ENCODE measurements at regions not wholly inside any gene's neighbourhood (a gene's known extent, or its start where the extent isn't known, plus 50 kb on each side); places are given as distances from the start of the nearest gene placed in this dataset.

DNA sequence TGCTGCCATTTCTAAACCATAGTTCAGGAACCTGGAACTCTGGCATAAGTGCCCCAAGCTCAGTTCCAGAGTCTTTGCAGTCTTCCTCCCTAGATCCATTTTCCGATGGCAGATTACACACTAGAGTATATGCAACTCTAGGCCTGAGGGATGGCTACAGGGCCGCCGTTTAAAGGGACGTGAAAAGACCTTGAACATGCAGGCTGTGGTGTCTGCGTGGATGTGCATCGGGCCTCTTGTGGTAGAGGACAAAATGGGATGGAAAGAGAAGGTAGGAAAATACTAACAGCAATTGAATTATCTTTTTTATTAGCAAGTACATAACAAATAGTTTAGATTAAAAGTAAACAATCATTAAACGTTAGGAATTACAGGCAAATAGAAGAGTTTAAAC lies 588.9 kb downstream of the RFPL4B start:
- POLR2A ChIA-PET, result no interaction called here
- dilution Hi-C loops (cut with MboI; ENCODE audit: extremely low pct_ligation_motif_present, low sequenced_read_pairs), result no loop called here
- DNase-seq (ENCODE audit: low read depth, low spot score), result no peak
- Histone ChIP-seq H2AFZ (ENCODE audit: low read depth, low read length) (no peak overlapping the region), H3K79me2 (ENCODE audit: control insufficient read depth, insufficient read depth, low read length) (no peaks in the 10 kb centered on the region), H3K36me3 (ENCODE audit: control insufficient read depth in 2 of 2, extremely low read depth in 1 of 2, insufficient read depth in 2 of 2, low read length in 2 of 2) (no peaks in the 10 kb centered on the region), H3K27ac (ENCODE audit: insufficient read depth, low read depth, low read length) (no peak overlapping the region), H3K9me3 (replicated peaks; ENCODE audit: control insufficient read depth, insufficient read depth, low read length) (no peaks in the 10 kb centered on the region), H3K4me2 (ENCODE audit: insufficient read depth, low read length) (no peak overlapping the region), H3K4me1 (ENCODE audit: control insufficient read depth, extremely low read depth, insufficient read depth, low read length) (peaks cover 24% of the 10 kb centered on the region), H3K27me3 (ENCODE audit: control insufficient read depth in 2 of 2, insufficient read depth in 2 of 2, low read length in 2 of 2) (no peaks in the 10 kb centered on the region), H3K9me1 (replicated peaks; ENCODE audit: control insufficient read depth, extremely low read depth, insufficient read depth, low read length) (no peaks in the 10 kb centered on the region), H3K9ac (replicated peaks; ENCODE audit: extremely low read depth, insufficient read depth, low read length) (no peak overlapping the region), H3K4me3 (replicated peaks in 1 of 3; ENCODE audit: insufficient read depth in 1 of 3, low read depth in 1 of 3, low read length in 3 of 3) (no peak overlapping the region), H4K20me1 (replicated peaks; ENCODE audit: control insufficient read depth, extremely low read depth, insufficient read depth, low read length) (no peaks in the 10 kb centered on the region)
- no peak for FAIRE-seq
- intact Hi-C loops (cut with micrococcal nuclease), result no loop called here
- CTCF ChIA-PET, result no interaction called here
- TF ChIP-seq, protein P1, sequence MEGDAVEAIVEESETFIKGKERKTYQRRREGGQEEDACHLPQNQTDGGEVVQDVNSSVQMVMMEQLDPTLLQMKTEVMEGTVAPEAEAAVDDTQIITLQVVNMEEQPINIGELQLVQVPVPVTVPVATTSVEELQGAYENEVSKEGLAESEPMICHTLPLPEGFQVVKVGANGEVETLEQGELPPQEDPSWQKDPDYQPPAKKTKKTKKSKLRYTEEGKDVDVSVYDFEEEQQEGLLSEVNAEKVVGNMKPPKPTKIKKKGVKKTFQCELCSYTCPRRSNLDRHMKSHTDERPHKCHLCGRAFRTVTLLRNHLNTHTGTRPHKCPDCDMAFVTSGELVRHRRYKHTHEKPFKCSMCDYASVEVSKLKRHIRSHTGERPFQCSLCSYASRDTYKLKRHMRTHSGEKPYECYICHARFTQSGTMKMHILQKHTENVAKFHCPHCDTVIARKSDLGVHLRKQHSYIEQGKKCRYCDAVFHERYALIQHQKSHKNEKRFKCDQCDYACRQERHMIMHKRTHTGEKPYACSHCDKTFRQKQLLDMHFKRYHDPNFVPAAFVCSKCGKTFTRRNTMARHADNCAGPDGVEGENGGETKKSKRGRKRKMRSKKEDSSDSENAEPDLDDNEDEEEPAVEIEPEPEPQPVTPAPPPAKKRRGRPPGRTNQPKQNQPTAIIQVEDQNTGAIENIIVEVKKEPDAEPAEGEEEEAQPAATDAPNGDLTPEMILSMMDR (IDR thresholded peaks at IDR 0.05; ENCODE audit: extremely low read depth in 1 of 2, insufficient read depth in 1 of 2, low read depth in 1 of 2, low read length in 2 of 2), result no peak
- TF ChIP-seq FOS (IDR thresholded peaks at IDR 0.05; ENCODE audit: borderline replicate concordance, insufficient read depth, low read length), result no peak
- no peak for TF ChIP-seq MYC (IDR thresholded peaks at IDR 0.05; ENCODE audit: low read depth, low read length)
- TF ChIP-seq POLR2AphosphoS5 (IDR thresholded peaks at IDR 0.05; ENCODE audit: insufficient read depth, low read depth, low read length), result no peak
- no peak for TF ChIP-seq JUN (IDR thresholded peaks at IDR 0.05; ENCODE audit: borderline replicate concordance, insufficient read depth, insufficient read length, low read depth)
- TF ChIP-seq EZH2 (IDR thresholded peaks at IDR 0.05; ENCODE audit: borderline replicate concordance, low read depth, low read length, severe bottlenecking), result no peak
- no peak for TF ChIP-seq GATA2 (IDR thresholded peaks at IDR 0.05; ENCODE audit: insufficient read depth, insufficient read length, low read depth, low read length)
- TF ChIP-seq, protein P2, sequence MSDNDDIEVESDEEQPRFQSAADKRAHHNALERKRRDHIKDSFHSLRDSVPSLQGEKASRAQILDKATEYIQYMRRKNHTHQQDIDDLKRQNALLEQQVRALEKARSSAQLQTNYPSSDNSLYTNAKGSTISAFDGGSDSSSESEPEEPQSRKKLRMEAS (IDR thresholded peaks at IDR 0.05; ENCODE audit: insufficient read depth, insufficient read length), result no peak
- TF ChIP-seq POLR2A (IDR thresholded peaks at IDR 0.05; ENCODE audit: low read depth, low read length), result no peak
- no TSS peak for BruUV-seq (replicated peaks)

Measured in endothelial cell of umbilical vein (primary cell).